ENCODE measurements at regions not wholly inside any gene's neighbourhood (a gene's known extent, or its start where the extent isn't known, plus 50 kb on each side); places are given as distances from the start of the nearest gene placed in this dataset.
"Not testable (repeated sequence)": the region's sequence is repeated elsewhere in the genome, so short reads cannot be mapped to it uniquely, and the experiment has no call there.

DNA sequence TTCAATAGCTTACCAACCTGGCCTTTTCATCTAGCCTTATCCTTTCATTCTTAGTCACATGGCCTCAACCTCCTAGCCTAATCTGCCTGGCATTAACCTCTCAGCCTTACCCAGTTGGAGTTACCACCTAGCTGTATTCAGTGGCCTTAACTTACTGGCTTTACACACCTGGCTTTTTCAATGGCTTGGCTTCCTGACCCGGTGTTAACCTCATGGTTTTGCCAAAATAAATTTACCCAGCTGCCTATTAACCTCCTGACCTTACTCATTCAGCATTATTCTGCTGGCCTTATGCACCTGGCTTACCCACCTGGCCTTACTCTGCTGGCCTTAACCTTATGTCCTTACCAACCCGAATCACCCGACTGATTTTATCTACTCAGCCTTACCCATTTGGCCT, 135.5 kb upstream of the ZSWIM2 start:
- DNase-seq: no peak

DNA sequence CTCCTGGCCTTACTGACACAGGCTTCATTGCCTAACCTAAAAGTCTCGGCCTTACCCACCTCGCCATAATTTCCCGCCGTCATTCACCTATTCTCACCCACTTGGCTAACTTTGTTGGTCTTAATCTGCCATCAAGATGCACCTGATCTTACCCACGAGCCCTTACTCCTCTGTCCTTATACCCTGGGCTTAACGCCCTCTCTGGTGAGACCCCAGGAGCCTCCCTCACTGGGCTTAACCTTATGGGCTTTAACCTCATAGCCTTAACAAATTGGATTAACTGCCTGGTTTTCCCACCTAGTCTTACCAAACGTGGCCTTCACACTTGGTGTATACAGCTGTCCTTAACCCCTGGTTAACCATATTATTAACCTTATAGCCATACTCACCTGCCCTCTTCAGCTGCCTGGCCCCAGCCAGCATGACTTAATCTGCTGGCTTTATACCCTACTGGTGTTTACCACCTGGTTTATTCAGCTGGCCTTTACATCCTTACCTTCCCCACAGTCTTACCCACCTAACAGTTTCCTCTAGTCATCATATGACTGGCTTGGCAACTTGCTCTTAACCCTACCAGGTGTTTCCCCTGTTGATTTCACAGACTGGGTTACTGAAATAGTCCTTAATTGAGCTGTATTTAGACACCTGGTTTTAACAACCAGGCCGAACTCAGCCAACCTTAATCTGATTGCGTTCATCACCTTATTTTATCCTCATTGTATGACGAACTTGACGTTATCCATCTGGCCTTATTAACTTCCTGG, 132.0 kb upstream of the ZSWIM2 start:
- no peak for DNase-seq

GRCh38 chr2:186980117-186980442, 131.1 kb upstream of the ZSWIM2 start:
- no peak for DNase-seq

GRCh38 chr2:186979439-186980116, 130.6 kb upstream of the ZSWIM2 start:
- no peak for DNase-seq

DNA sequence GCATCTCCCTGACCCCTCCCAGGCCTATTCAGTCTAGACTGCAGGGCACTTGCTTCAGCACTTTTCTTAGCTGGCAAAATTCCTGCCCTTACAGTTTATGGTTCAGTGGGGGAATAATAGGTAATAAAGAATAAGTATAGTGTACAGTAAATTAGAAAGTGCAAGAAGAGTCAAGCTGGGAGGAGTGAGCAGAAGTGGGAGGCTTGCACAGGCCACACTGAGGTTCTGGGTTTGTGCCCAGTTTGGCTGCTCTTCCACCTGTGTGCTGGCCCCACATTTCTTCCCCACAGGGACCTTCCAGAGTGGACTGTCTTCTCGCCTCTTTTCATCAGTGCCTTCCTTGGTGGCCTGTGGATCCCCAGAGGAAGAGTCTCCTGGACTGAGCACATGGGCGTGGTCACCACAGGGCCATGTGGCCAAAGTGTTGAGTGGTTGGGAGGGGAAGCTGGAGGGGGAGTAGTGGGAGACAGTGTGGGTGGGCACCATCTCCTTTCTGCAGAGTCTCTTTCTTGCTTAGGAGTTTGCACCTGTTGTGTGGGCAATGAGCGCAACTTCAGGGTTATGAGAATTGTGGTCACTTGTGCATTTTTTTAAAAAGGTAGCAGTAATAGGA, 128.6 kb upstream of the ZSWIM2 start:
- no peak for DNase-seq

GRCh38 chr2:186976329-186976728, 127.4 kb upstream of the ZSWIM2 start:
- DNase-seq: no peak

DNA sequence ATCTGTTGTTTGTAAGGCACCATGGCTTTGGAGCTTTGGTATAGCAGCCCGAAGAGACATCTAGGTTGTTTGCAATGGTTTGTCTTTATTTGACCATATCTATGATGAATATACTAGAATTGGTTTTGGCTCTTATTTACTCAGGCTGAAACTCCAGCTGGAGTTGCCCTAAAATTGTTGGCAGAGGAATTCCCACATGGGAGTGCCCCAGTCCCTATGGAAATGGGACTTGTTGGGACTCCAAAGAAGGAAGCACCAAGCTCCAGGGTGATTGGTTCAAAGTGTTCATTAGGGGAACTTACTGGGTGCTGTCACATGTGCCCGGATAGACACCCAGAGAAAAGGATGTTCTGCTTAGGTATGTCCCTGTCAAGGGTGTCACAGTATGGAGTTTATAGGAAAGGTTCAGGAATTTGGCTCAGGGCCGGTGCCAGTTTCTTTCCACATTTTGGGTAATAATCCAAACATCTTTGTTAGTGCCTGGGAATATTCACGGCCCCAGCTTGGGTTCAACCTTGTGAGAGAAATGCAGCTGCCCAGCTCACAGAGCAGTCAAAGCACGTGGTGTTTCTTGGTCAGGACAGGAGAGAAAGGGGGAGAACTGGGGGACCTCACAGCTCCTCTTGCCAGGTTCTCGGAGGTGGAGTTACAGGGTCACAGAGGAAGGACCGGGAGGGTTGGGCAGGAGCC, 123.5 kb upstream of the ZSWIM2 start:
- DNase-seq: no peak

GRCh38 chr2:186968277-186968676, 119.3 kb upstream of the ZSWIM2 start:
- DNase-seq: no peak

DNA sequence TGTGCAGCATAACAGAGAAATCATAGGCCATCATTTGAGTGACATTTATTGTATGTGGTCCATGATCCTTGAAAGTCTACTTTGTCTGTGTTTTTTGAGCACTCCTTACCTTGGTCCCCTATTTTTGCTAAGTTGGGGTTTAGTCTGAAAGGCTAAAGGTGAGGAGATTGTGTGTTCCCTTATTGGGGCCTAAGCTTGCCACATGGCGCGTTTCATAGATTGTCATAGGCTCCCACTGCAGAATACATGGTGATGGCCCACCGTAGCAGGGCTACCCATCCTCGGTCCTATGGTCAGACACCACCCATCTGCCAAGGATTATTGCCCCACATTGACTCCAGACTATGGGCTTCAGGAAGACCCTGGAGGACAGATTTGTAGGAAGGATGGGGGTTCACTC, 117.0 kb upstream of the ZSWIM2 start:
- DNase-seq: no peak

DNA sequence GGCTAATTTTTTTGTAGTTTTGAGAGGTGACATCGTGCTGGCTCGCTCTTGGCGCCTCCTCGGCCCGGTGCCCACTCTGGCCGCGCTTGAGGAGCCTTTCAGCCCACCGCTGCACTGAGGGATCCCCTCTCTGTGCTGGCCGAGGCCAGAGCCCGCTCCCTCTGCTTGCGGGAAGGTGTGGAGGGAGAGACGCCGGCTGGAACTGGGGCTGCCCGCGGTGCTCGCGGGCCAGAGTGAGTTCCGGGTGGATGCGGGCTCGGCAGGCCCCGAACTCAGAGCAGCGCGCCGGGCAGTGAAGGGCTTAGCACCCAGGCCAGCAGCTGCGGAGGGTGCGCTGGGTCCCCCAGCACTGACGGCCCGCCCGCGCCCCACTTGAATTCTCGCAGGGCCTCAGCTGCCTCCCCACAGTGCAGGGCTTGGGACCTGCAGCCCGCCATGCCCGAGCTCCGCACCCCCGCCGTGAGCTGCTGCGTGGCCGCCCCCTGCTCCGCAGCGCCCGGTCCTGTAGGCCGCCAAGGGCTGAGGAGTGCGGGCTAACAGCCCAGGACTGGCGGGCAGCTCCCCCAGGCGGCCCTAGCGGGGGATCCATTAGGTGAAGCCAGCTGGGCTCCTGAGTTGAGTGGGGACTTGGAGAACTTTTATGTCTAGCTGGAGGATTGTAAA, 113.2 kb upstream of the ZSWIM2 start:
- DNase-seq: no peak

- not testable (repeated sequence) for DNase-seq
These were observed 111.3 kb upstream of the ZSWIM2 start for GRCh38 chr2:186960241-186960640.

GRCh38 chr2:186959486-186959885, 110.5 kb upstream of the ZSWIM2 start:
- no peak for DNase-seq

- DNase-seq: no peak
These were observed 101.7 kb upstream of the ZSWIM2 start for GRCh38 chr2:186950694-186951093.

GRCh38 chr2:186949726-186950256, 100.8 kb upstream of the ZSWIM2 start:
- DNase-seq: no peak

DNA sequence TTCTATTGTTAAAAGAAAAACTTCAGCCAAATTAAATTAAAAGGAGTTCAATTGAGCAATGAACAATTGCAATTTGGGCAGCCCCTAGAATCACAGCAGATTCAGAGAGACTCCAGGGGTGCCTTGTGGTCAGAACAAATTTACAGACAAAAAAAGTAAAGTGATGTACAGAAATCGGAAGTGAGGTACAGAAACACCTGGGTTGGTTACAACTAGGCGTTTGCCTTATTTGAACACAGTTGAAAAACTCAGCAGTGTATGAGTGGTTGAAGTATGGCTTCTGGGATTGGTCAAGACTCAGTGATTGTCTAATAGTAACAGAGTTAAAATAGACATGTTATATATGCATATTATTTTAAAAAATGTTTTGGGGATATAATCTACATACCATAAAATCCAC, 98.5 kb upstream of the ZSWIM2 start:
- no peak for DNase-seq

DNA sequence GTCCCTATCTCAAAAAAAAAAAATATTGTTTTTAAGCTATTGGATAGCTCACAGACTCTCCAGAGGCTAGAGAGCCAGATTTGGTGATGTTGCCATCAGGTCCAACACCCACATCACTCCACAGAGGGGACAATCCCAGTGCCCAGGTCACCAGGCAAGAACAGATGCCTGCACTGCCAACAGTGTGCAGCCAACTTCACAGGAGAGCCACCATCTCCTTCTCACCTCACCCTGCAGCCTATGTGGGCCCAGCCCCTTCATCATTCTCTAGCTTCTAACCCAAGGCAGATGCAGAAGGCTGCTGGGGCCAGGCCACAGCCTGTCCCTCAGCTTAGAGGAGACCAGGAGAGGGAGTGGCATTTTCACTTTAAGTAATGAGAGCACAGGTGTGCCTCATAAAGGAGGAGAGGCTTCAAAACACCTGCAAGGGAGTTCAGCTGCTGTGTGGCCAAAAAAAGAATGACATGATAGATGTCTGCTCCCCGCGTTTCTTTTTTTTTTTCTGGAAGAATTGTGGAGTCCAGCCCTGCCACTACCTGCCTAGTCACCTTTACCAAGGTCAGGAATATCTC, 98.0 kb upstream of the ZSWIM2 start:
- DNase-seq: no peak

GRCh38 chr2:186941853-186942252, 92.9 kb upstream of the ZSWIM2 start:
- no peak for DNase-seq

DNA sequence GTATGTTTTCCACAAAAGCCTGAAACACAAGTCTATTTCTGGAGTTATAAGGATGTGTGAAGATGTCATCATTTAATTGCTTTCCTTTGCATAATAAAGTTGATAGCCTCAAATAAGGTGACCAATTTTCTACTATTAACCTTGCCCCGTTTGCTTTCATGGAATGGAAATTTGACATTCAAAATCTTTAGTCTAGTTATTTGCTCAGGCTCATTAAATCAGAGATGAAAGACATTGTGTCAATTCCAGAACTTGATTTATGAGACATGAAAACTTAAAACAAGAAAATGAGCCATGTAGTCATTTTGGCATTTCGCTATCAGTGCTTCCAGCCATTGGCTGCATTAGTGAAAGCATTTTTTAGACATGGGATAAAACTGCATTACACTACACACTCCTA, 91.5 kb upstream of the ZSWIM2 start:
- no peak for DNase-seq

DNA sequence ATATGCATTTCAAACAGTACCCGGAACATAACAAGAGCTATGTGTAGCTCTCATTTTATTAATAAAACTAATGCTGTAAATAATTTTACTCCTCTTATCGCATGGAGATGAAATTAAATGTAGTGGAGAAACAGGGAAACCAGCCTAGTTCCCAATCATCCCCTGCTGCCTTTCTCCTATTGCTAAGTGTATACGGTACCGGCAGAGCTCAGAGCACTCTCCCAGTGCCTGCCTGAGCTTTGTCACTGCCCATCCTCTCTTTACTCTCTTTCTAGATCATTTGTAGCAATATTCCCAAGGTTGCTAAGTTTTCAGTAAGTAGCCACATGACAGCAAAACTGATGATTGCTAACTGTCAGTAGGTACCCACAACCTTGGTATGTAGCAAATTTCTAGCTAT, 85.5 kb upstream of the ZSWIM2 start:
- no peak for DNase-seq

GRCh38 chr2:186927867-186928191, 78.9 kb upstream of the ZSWIM2 start:
- no peak for DNase-seq

GRCh38 chr2:186927185-186927866, 78.4 kb upstream of the ZSWIM2 start:
- no peak for DNase-seq

- DNase-seq: no peak
These were observed 76.5 kb upstream of the ZSWIM2 start for GRCh38 chr2:186925514-186925913.
